Stimulated activated CD4-positive, alpha-beta T cell treated with anti-CD3 and anti-CD28 coated beads, Interleukin-2, amount 100 ng/mL, for 4 hours (primary cell): ENCODE measurements at regions not wholly inside any gene's neighbourhood (a gene's known extent, or its start where the extent isn't known, plus 50 kb on each side); places are given as distances from the start of the nearest gene placed in this dataset.
"Not testable (repeated sequence)": the region's sequence is repeated elsewhere in the genome, so short reads cannot be mapped to it uniquely, and the experiment has no call there.

Source experiments
- DNase-seq: peaks from one replicate; pipeline ENCODE4 v3.0.0-alpha.2; 2020; ENCODE audit warnings: low read depth

GRCh38 chr2:95686056-95686825 lies 94.4 kb downstream of the TRIM43 start:
- not testable (repeated sequence) for DNase-seq

GRCh38 chr2:95687852-95688251 lies 96.1 kb downstream of the TRIM43 start:
- DNase-seq = not testable (repeated sequence)

- not testable (repeated sequence) for DNase-seq
These were observed 99.4 kb downstream of the TRIM43 start for GRCh38 chr2:95691210-95691609.

- DNase-seq = not testable (repeated sequence)
These were observed 101.5 kb downstream of the TRIM43 start for GRCh38 chr2:95693071-95693846.

- no peak for DNase-seq
These were observed 103.8 kb downstream of the TRIM43 start for GRCh38 chr2:95695613-95696012.

GRCh38 chr2:95698146-95698545 lies 106.3 kb downstream of the TRIM43 start:
- no peak for DNase-seq

GRCh38 chr2:95699201-95700184 lies 107.7 kb downstream of the TRIM43 start:
- DNase-seq = not testable (repeated sequence)

GRCh38 chr2:95700519-95700918 lies 108.7 kb downstream of the TRIM43 start:
- DNase-seq = no peak

GRCh38 chr2:95702471-95702870 lies 110.7 kb downstream of the TRIM43 start:
- DNase-seq = no peak

GRCh38 chr2:95707161-95707560 lies 115.4 kb downstream of the TRIM43 start:
- not testable (repeated sequence) for DNase-seq

GRCh38 chr2:95707837-95708236 lies 116.0 kb downstream of the TRIM43 start:
- no peak for DNase-seq

GRCh38 chr2:95709831-95710230 lies 118.0 kb downstream of the TRIM43 start:
- no peak for DNase-seq

- DNase-seq = not testable (repeated sequence)
These were observed 121.8 kb downstream of the TRIM43 start for GRCh38 chr2:95713470-95714177.

GRCh38 chr2:95714398-95714797 lies 122.6 kb downstream of the TRIM43 start:
- DNase-seq = not testable (repeated sequence)

- no peak for DNase-seq
These were observed 127.8 kb downstream of the TRIM43 start for GRCh38 chr2:95719473-95720060.

- no peak for DNase-seq
These were observed 129.9 kb downstream of the TRIM43 start for GRCh38 chr2:95721726-95722125.

- no peak for DNase-seq
These were observed 130.4 kb downstream of the TRIM43 start for GRCh38 chr2:95722131-95722697.

GRCh38 chr2:95723627-95724210 lies 131.9 kb downstream of the TRIM43 start:
- DNase-seq = not testable (repeated sequence)

GRCh38 chr2:95725191-95725590 lies 133.4 kb downstream of the TRIM43 start:
- DNase-seq = not testable (repeated sequence)

GRCh38 chr2:95725677-95726076 lies 133.9 kb downstream of the TRIM43 start:
- DNase-seq = not testable (repeated sequence)
